Mesendoderm (in vitro differentiated cells): ENCODE measurements at regions not wholly inside any gene's neighbourhood (a gene's known extent, or its start where the extent isn't known, plus 50 kb on each side); places are given as distances from the start of the nearest gene placed in this dataset.

Experiments
- DNase-seq: peaks from one replicate; pipeline ENCODE4 v3.0.0; 2013
- H2AK5ac ChIP-seq: 2 replicates; pipeline ENCODE4 v1.6.1; 2013; ENCODE audit warnings: low read length, inconsistent platforms
- H2BK120ac ChIP-seq: 2 replicates; pipeline ENCODE4 v1.6.1; 2013; ENCODE audit warnings: low read depth, mild to moderate bottlenecking, low read length, moderate library complexity, mixed read lengths
- H2BK15ac ChIP-seq: replicated peaks from 2 replicates; pipeline ENCODE4 v1.6.1; 2013; ENCODE audit warnings: low read depth, mild to moderate bottlenecking, moderate library complexity
- H2BK5ac ChIP-seq: 2 replicates; pipeline ENCODE4 v1.6.1; 2013; ENCODE audit warnings: low read length, inconsistent platforms
- H3K18ac ChIP-seq: 2 replicates; pipeline ENCODE4 v1.6.1; 2013; ENCODE audit warnings: mild to moderate bottlenecking, low read length, mixed read lengths
- H3K23ac ChIP-seq: one replicate; pipeline ENCODE4 v1.6.1; 2013; ENCODE audit warnings: low read length
- H3K27ac ChIP-seq: 2 replicates; pipeline ENCODE4 v1.5.1; 2013; ENCODE audit warnings: low read depth, mild to moderate bottlenecking, inconsistent platforms, low read length, moderate library complexity
- H3K27me3 ChIP-seq: 2 replicates; pipeline ENCODE4 v1.6.1; 2013; ENCODE audit warnings: low read length, control low read depth, mild to moderate bottlenecking, inconsistent platforms; ENCODE audit not compliant: insufficient read depth, poor library complexity
- H3K36me3 ChIP-seq: 2 replicates; pipeline ENCODE4 v1.6.1; 2013; ENCODE audit warnings: low read length, inconsistent platforms; ENCODE audit not compliant: control insufficient read depth, insufficient read depth
- H3K4ac ChIP-seq: one replicate; pipeline ENCODE4 v1.6.1; 2013; ENCODE audit warnings: low read depth, mild to moderate bottlenecking, low read length, moderate library complexity
- H3K4me1 ChIP-seq: 2 replicates; pipeline ENCODE4 v1.6.1; 2013; ENCODE audit warnings: low read depth, low read length, inconsistent platforms; ENCODE audit not compliant: control insufficient read depth
- H3K4me2 ChIP-seq: 2 replicates; pipeline ENCODE4 v1.6.1; 2013; ENCODE audit warnings: low read length
- H3K4me3 ChIP-seq: 2 replicates; pipeline ENCODE4 v1.5.1; 2013; ENCODE audit warnings: mild to moderate bottlenecking, low read length
- H3K56ac ChIP-seq: one replicate; pipeline ENCODE4 v1.6.1; 2013; ENCODE audit warnings: low read length
- H3K79me1 ChIP-seq: 2 replicates; pipeline ENCODE4 v1.6.1; 2013; ENCODE audit warnings: low read length, inconsistent platforms
- H3K79me2 ChIP-seq: 2 replicates; pipeline ENCODE4 v1.6.1; 2013; ENCODE audit warnings: mild to moderate bottlenecking, low read length; ENCODE audit not compliant: control insufficient read depth, insufficient read depth
- H3K9ac ChIP-seq: 2 replicates; pipeline ENCODE4 v1.6.1; 2013; ENCODE audit warnings: low read length, inconsistent platforms
- H4K5ac ChIP-seq: one replicate; pipeline ENCODE4 v1.6.1; 2013; ENCODE audit warnings: low read length
- H4K8ac ChIP-seq: one replicate; pipeline ENCODE4 v1.6.1; 2013; ENCODE audit warnings: low read depth, mild to moderate bottlenecking, control low read depth, low read length, moderate library complexity
- WGBS: extraction: QIAGEN DNeasy Blood & Tissue Kit; methylation state at CpG from one replicate; pipeline ENCODE4 v1.1.7; 2013; ENCODE audit warnings: low lambda C conversion rate, missing lambda C conversion rate; ENCODE audit not compliant: insufficient coverage; ENCODE audit errors: extremely low coverage; 5-methylcytosine and 5-hydroxymethylcytosine counted together

- Histone ChIP-seq H3K4me3 (no peak overlapping the region), H3K27ac (no peak overlapping the region), H3K79me1 (no peaks in the 10 kb centered on the region), H3K36me3 (no peaks in the 10 kb centered on the region), H3K9ac (no peak overlapping the region), H4K5ac (no peak overlapping the region), H3K56ac (no peak overlapping the region), H2BK120ac (no peak overlapping the region), H2BK5ac (no peak overlapping the region), H3K18ac (no peak overlapping the region), H3K4me2 (no peak overlapping the region), H3K4ac (no peak overlapping the region), H4K8ac (no peak overlapping the region), H2BK15ac (no peak overlapping the region), H3K4me1 (no peaks in the 10 kb centered on the region), H2AK5ac (no peak overlapping the region), H3K23ac (no peak overlapping the region), H3K27me3 (no peaks in the 10 kb centered on the region), H3K79me2 (no peaks in the 10 kb centered on the region)
- no peak for DNase-seq
- no CpG with 5 or more reads among the region's 4 CpGs for WGBS
Observed at GRCh38 chr12:16492820-16493797, 112.9 kb downstream of the LMO3 start.

DNA sequence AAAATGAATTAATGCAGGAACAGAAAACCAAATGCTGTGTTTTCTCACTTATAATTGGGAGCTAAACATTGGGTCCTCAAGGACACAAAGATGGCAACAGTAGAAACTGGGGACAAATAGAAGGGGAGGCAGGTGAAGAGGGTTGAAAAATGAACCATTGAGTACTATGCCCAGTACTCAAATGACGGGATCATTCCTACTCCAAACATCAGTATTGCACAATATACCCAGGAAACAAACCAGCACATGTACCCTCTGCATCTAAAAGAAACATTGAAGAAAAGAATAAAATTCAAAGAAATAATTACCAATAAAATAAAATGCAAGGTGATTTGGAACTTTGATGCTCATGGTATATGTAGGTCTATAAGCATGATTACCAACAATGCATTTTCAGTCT lies 110.8 kb downstream of the LMO3 start:
- no peak overlapping the region for H3K9ac ChIP-seq
- no peak overlapping the region for H3K56ac ChIP-seq
- no peaks in the 10 kb centered on the region for H3K27me3 ChIP-seq
- no peak overlapping the region for H2BK15ac ChIP-seq
- no peak overlapping the region for H3K4ac ChIP-seq
- no peak overlapping the region for H4K5ac ChIP-seq
- H4K8ac ChIP-seq: no peak overlapping the region
- WGBS: no CpG with 5 or more reads among the region's 1 CpG
- H3K79me1 ChIP-seq: no peaks in the 10 kb centered on the region
- no peaks in the 10 kb centered on the region for H3K4me1 ChIP-seq
- H3K36me3 ChIP-seq: no peaks in the 10 kb centered on the region
- no peak overlapping the region for H3K18ac ChIP-seq
- H3K79me2 ChIP-seq: no peaks in the 10 kb centered on the region
- no peak overlapping the region for H3K4me2 ChIP-seq
- no peak overlapping the region for H2BK120ac ChIP-seq
- H3K23ac ChIP-seq: no peak overlapping the region
- H3K4me3 ChIP-seq: no peak overlapping the region
- H3K27ac ChIP-seq: no peak overlapping the region
- H2BK5ac ChIP-seq: no peak overlapping the region
- no peak overlapping the region for H2AK5ac ChIP-seq
- no peak for DNase-seq
